KMS-11 (cell line): ENCODE measurements at regions not wholly inside any gene's neighbourhood (a gene's known extent, or its start where the extent isn't known, plus 50 kb on each side); places are given as distances from the start of the nearest gene placed in this dataset.

Experiments
- H2AFZ ChIP-seq: fragments of 200-600 bp; sonication (generic); 2 replicates; pipeline ENCODE4 v1.6.1; 2016; ENCODE audit warnings: antibody characterized with exemption, mixed run types, low read depth
- H3K27ac ChIP-seq: fragments of 200-600 bp; sonication (generic); 2 replicates; pipeline ENCODE4 v1.6.1; 2016; ENCODE audit warnings: mild to moderate bottlenecking, mixed run types
- H3K27me3 ChIP-seq: fragments of 200-600 bp; sonication (generic); 2 replicates; pipeline ENCODE4 v1.6.1; 2017; ENCODE audit warnings: mild to moderate bottlenecking, low read depth, mixed run types, moderate library complexity; ENCODE audit not compliant: insufficient read depth
- H3K36me3 ChIP-seq: fragments of 200-600 bp; sonication (generic); 2 replicates; pipeline ENCODE4 v1.6.1; 2017; ENCODE audit warnings: mild to moderate bottlenecking, mixed run types; ENCODE audit not compliant: insufficient read depth
- H3K4me1 ChIP-seq: fragments of 200-600 bp; sonication (generic); 2 replicates; pipeline ENCODE4 v1.6.1; 2016; ENCODE audit warnings: mild to moderate bottlenecking, low read depth, mixed run types; ENCODE audit not compliant: poor library complexity, severe bottlenecking
- H3K4me2 ChIP-seq: fragments of 200-600 bp; sonication (generic); 2 replicates; pipeline ENCODE4 v1.7.0; 2016; ENCODE audit warnings: mild to moderate bottlenecking, mixed run types
- H3K4me3 ChIP-seq: fragments of 200-600 bp; sonication (generic); IDR thresholded peaks from 2 replicates; pipeline ENCODE4 v1.6.1; 2017; ENCODE audit warnings: low read depth, low read length, mixed read lengths; ENCODE audit not compliant: insufficient read depth
- H3K79me2 ChIP-seq: fragments of 200-600 bp; sonication (generic); 2 replicates; pipeline ENCODE4 v1.6.1; 2016; ENCODE audit warnings: low read depth, mixed run types; ENCODE audit not compliant: insufficient read depth
- H3K9ac ChIP-seq: fragments of 200-600 bp; sonication (generic); 2 replicates; pipeline ENCODE4 v1.6.1; 2016; ENCODE audit warnings: mild to moderate bottlenecking, mixed run types
- H4K20me1 ChIP-seq: fragments of 200-600 bp; sonication (generic); 2 replicates; pipeline ENCODE4 v1.6.1; 2016; ENCODE audit warnings: mild to moderate bottlenecking, mixed run types; ENCODE audit not compliant: insufficient read depth
- TF ChIP-seq, protein P1 (sequence below): fragments of 200-600 bp; sonication (generic); conservative IDR thresholded peaks from 2 replicates; pipeline ENCODE4 v1.6.1; 2017; ENCODE audit warnings: low read depth, mild to moderate bottlenecking, antibody characterized with exemption, low read length, moderate library complexity, mixed read lengths

DNA sequence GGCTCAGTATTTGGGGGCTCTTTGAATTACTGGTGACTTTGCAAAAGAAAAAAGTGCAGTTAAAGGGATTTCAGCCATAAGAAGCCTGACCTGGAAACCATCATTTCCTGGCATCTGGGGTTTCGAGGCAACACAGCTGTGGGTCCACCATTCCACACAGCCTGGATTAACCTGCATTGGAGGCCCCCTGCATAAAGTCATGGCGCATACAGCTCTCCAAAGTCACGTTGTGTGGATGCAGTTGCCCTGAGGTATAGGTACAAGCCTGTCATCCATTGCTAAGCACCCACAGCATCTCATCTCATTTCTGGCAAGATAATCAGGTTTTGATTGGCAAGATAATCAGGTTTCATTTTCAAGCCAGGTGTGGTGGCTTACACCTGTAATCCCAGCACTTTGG lies 54.5 kb upstream of the TAGAP start:
- Histone ChIP-seq H3K36me3 (no peaks in the 10 kb centered on the region), H4K20me1 (no peaks in the 10 kb centered on the region), H2AFZ (no peak overlapping the region), H3K4me2 (no peak overlapping the region), H3K27ac (no peak overlapping the region), H3K9ac (no peak overlapping the region), H3K4me3 (no peak overlapping the region), H3K4me1 (no peaks in the 10 kb centered on the region), H3K79me2 (no peaks in the 10 kb centered on the region), H3K27me3 (no peaks in the 10 kb centered on the region)
- TF ChIP-seq, protein P1, sequence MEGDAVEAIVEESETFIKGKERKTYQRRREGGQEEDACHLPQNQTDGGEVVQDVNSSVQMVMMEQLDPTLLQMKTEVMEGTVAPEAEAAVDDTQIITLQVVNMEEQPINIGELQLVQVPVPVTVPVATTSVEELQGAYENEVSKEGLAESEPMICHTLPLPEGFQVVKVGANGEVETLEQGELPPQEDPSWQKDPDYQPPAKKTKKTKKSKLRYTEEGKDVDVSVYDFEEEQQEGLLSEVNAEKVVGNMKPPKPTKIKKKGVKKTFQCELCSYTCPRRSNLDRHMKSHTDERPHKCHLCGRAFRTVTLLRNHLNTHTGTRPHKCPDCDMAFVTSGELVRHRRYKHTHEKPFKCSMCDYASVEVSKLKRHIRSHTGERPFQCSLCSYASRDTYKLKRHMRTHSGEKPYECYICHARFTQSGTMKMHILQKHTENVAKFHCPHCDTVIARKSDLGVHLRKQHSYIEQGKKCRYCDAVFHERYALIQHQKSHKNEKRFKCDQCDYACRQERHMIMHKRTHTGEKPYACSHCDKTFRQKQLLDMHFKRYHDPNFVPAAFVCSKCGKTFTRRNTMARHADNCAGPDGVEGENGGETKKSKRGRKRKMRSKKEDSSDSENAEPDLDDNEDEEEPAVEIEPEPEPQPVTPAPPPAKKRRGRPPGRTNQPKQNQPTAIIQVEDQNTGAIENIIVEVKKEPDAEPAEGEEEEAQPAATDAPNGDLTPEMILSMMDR: no peak

GRCh38 chr6:159098636-159099106 lies 53.9 kb upstream of the TAGAP start:
- H3K4me3 ChIP-seq: no peak overlapping the region
- H4K20me1 ChIP-seq: no peaks in the 10 kb centered on the region
- H3K36me3 ChIP-seq: no peaks in the 10 kb centered on the region
- H3K4me2 ChIP-seq: no peak overlapping the region
- H2AFZ ChIP-seq: no peak overlapping the region
- TF ChIP-seq, protein P1: no peak
- H3K9ac ChIP-seq: no peak overlapping the region
- no peak overlapping the region for H3K27ac ChIP-seq
- no peaks in the 10 kb centered on the region for H3K4me1 ChIP-seq
- no peaks in the 10 kb centered on the region for H3K27me3 ChIP-seq
- H3K79me2 ChIP-seq: no peaks in the 10 kb centered on the region

- H3K36me3 ChIP-seq: no peaks in the 10 kb centered on the region
- TF ChIP-seq, protein P1: no peak
- H2AFZ ChIP-seq: no peak overlapping the region
- no peak overlapping the region for H3K9ac ChIP-seq
- H3K27ac ChIP-seq: no peak overlapping the region
- no peak overlapping the region for H3K4me3 ChIP-seq
- no peaks in the 10 kb centered on the region for H3K79me2 ChIP-seq
- no peaks in the 10 kb centered on the region for H3K27me3 ChIP-seq
- no peaks in the 10 kb centered on the region for H4K20me1 ChIP-seq
- no peaks in the 10 kb centered on the region for H3K4me1 ChIP-seq
- H3K4me2 ChIP-seq: no peak overlapping the region
Measured at GRCh38 chr6:159097256-159097655, 52.5 kb upstream of the TAGAP start.

- Histone ChIP-seq H3K79me2 (no peaks in the 10 kb centered on the region), H3K36me3 (no peaks in the 10 kb centered on the region), H3K4me2 (no peak overlapping the region), H2AFZ (no peak overlapping the region), H3K9ac (no peak overlapping the region), H3K27me3 (no peaks in the 10 kb centered on the region), H3K27ac (no peak overlapping the region), H3K4me3 (no peak overlapping the region), H4K20me1 (no peaks in the 10 kb centered on the region), H3K4me1 (no peaks in the 10 kb centered on the region)
- TF ChIP-seq, protein P1: no peak
Measured at GRCh38 chr6:159095616-159096015, 50.8 kb upstream of the TAGAP start.
